BLaER1 (cell line): ENCODE measurements at regions not wholly inside any gene's neighbourhood (a gene's known extent, or its start where the extent isn't known, plus 50 kb on each side); places are given as distances from the start of the nearest gene placed in this dataset.

Experiments used
- H3K27ac ChIP-seq: shearing (Covaris generic); formaldehyde crosslinking; 2 replicates; pipeline ENCODE4 v1.8.1; 2022
- H3K27me3 ChIP-seq: shearing (Covaris generic); formaldehyde crosslinking; 2 replicates; pipeline ENCODE4 v1.8.1; 2022
- H3K36me3 ChIP-seq: shearing (Covaris generic); formaldehyde crosslinking; 2 replicates; pipeline ENCODE4 v1.8.1; 2022
- H3K4me1 ChIP-seq: shearing (Covaris generic); formaldehyde crosslinking; 2 replicates; pipeline ENCODE4 v1.8.1; 2022
- H3K4me2 ChIP-seq: shearing (Covaris generic); formaldehyde crosslinking; 2 replicates; pipeline ENCODE4 v1.8.1; 2022
- H3K4me3 ChIP-seq: shearing (Covaris generic); formaldehyde crosslinking; 2 replicates; pipeline ENCODE4 v1.8.1; 2022
- H3K9ac ChIP-seq: shearing (Covaris generic); formaldehyde crosslinking; 2 replicates; pipeline ENCODE4 v1.8.1; 2022
- H3K9me3 ChIP-seq: shearing (Covaris generic); formaldehyde crosslinking; 2 replicates; pipeline ENCODE4 v1.8.1; 2022
- H4K20me1 ChIP-seq: shearing (Covaris generic); formaldehyde crosslinking; 2 replicates; pipeline ENCODE4 v1.8.1; 2022
- Cebpa-rat ChIP-seq: shearing (Covaris generic); IDR thresholded peaks from 2 replicates; pipeline ENCODE4 v1.8.1; 2022

DNA sequence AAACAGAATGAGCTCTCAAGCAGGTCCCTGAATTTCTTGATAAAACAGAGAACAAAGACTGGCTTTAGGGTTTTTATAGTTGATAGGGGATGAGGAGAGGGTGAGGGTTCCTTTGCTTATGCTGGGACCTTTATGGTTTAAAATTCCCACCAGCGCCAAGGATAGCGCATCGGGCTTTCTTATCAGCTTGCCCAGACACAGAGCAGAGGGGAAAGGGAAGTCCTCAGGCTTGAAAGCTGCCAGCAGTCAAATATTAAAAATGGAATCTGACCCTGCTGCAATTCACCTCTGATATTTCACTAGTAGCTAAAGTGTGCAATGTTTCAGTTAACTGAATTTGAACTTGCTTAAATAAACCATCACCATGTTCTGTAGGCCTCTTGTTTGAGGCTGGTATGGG lies 55.0 kb upstream of the EPHA3 start:
- Histone ChIP-seq H3K4me2 (no peak overlapping the region), H3K9ac (no peak overlapping the region), H3K4me3 (no peak overlapping the region), H3K36me3 (no peaks in the 10 kb centered on the region), H3K27ac (no peak overlapping the region), H3K27me3 (no peaks in the 10 kb centered on the region), H4K20me1 (no peaks in the 10 kb centered on the region), H3K4me1 (no peaks in the 10 kb centered on the region), H3K9me3 (no peaks in the 10 kb centered on the region)
- TF ChIP-seq Cebpa-rat, result no peak

DNA sequence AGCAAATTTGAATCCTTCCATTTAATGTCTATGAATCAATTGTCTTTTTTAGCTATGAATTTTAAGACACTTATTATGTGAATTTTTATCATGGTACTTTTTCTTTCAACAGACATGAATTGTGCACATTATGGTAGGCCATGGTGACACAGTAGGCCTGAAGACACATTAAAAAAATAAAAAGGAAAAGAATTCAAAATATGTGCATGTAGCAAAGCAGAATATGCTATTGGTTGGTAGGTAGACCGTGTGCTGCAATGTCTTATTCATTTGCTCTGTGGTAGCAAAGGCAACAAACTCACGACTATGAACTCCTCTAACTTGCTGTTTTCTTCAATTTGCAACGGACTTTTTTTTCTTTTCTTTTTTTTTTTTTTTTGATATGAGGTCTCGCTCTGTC lies 50.0 kb upstream of the EPHA3 start:
- Histone ChIP-seq H3K27me3 (no peaks in the 10 kb centered on the region), H3K4me2 (no peak overlapping the region), H3K4me1 (no peaks in the 10 kb centered on the region), H3K36me3 (no peaks in the 10 kb centered on the region), H3K9me3 (no peaks in the 10 kb centered on the region), H4K20me1 (no peaks in the 10 kb centered on the region), H3K9ac (no peak overlapping the region), H3K4me3 (no peak overlapping the region), H3K27ac (no peak overlapping the region)
- no peak for TF ChIP-seq Cebpa-rat
